Osteoblast (primary cell): ENCODE measurements at regions not wholly inside any gene's neighbourhood (a gene's known extent, or its start where the extent isn't known, plus 50 kb on each side); places are given as distances from the start of the nearest gene placed in this dataset.

Experiments
- DNase-seq: peaks from one replicate; pipeline ENCODE4 v3.0.0; 2011; ENCODE audit warnings: low spot score, mixed read lengths; ENCODE audit not compliant: insufficient read length; ENCODE audit errors: missing footprints
- H2AFZ ChIP-seq: 2 replicates; pipeline ENCODE4 v1.6.0; 2011; ENCODE audit warnings: mild to moderate bottlenecking, low read length
- H3K27ac ChIP-seq: 2 replicates; pipeline ENCODE4 v1.5.1; 2011; ENCODE audit warnings: mild to moderate bottlenecking, low read depth, low read length, moderate library complexity
- H3K27me3 ChIP-seq: 2 replicates; pipeline ENCODE4 v1.6.0; 2012; ENCODE audit warnings: mild to moderate bottlenecking, control low read depth, inconsistent platforms, low read length, moderate library complexity; ENCODE audit not compliant: insufficient read depth
- H3K36me3 ChIP-seq: 2 replicates; pipeline ENCODE4 v1.5.1; 2011; ENCODE audit warnings: mild to moderate bottlenecking, low read length, control low read depth, moderate library complexity; ENCODE audit not compliant: insufficient read depth
- H3K4me1 ChIP-seq: 2 replicates; pipeline ENCODE4 v1.5.1; 2011; ENCODE audit warnings: mild to moderate bottlenecking, low read length, control low read depth, moderate library complexity; ENCODE audit not compliant: insufficient read depth
- H3K4me2 ChIP-seq: 2 replicates; pipeline ENCODE4 v1.6.0; 2011; ENCODE audit warnings: mild to moderate bottlenecking, low read length; ENCODE audit not compliant: insufficient read depth
- H3K4me3 ChIP-seq: fragments of 200-600 bp; sonication (generic); 3 replicates; pipeline ENCODE4 v1.5.1; 2012; ENCODE audit warnings: mild to moderate bottlenecking, low read length, inconsistent platforms; ENCODE audit not compliant: insufficient read depth
- H3K79me2 ChIP-seq: 2 replicates; pipeline ENCODE4 v1.6.0; 2012; ENCODE audit warnings: mild to moderate bottlenecking, low read length, control low read depth, inconsistent platforms; ENCODE audit not compliant: insufficient read depth
- H3K9me3 ChIP-seq: 2 replicates; pipeline ENCODE4 v1.5.1; 2011; ENCODE audit warnings: low read depth, low read length, control low read depth
- H4K20me1 ChIP-seq: 2 replicates; pipeline ENCODE4 v1.6.0; 2012; ENCODE audit warnings: mild to moderate bottlenecking, low read length, control low read depth; ENCODE audit not compliant: insufficient read depth
- CTCF ChIP-seq: IDR thresholded peaks from 2 replicates; pipeline ENCODE4 v1.5.1; 2011; ENCODE audit warnings: mild to moderate bottlenecking, low read depth, low read length, moderate library complexity; ENCODE audit errors: extremely low read depth

GRCh38 chr1:73162564-73162963, 880.2 kb upstream of the NEGR1 start:
- Histone ChIP-seq H4K20me1 (no peaks in the 10 kb centered on the region), H3K27ac (no peak overlapping the region), H2AFZ (no peak overlapping the region), H3K27me3 (no peaks in the 10 kb centered on the region), H3K4me2 (no peak overlapping the region), H3K9me3 (no peaks in the 10 kb centered on the region), H3K36me3 (no peaks in the 10 kb centered on the region), H3K79me2 (no peaks in the 10 kb centered on the region), H3K4me3 (no peak overlapping the region), H3K4me1 (no peaks in the 10 kb centered on the region)
- TF ChIP-seq CTCF = no peak
- DNase-seq = no peak

- H3K27ac ChIP-seq = no peak overlapping the region
- no peaks in the 10 kb centered on the region for H3K36me3 ChIP-seq
- no peaks in the 10 kb centered on the region for H3K9me3 ChIP-seq
- H3K4me1 ChIP-seq = no peaks in the 10 kb centered on the region
- H3K4me3 ChIP-seq = no peak overlapping the region
- H4K20me1 ChIP-seq = no peaks in the 10 kb centered on the region
- H3K79me2 ChIP-seq = no peaks in the 10 kb centered on the region
- no peak overlapping the region for H2AFZ ChIP-seq
- H3K4me2 ChIP-seq = no peak overlapping the region
- no peak for DNase-seq
- H3K27me3 ChIP-seq = no peaks in the 10 kb centered on the region
- TF ChIP-seq CTCF = no peak
Observed at GRCh38 chr1:73161418-73161817, 879.1 kb upstream of the NEGR1 start.

GRCh38 chr1:73160759-73161158, 878.4 kb upstream of the NEGR1 start:
- H3K9me3 ChIP-seq = no peaks in the 10 kb centered on the region
- H3K27me3 ChIP-seq = no peaks in the 10 kb centered on the region
- no peak overlapping the region for H3K4me3 ChIP-seq
- no peak overlapping the region for H2AFZ ChIP-seq
- no peak overlapping the region for H3K27ac ChIP-seq
- no peaks in the 10 kb centered on the region for H3K4me1 ChIP-seq
- H3K79me2 ChIP-seq = no peaks in the 10 kb centered on the region
- no peak for TF ChIP-seq CTCF
- H3K36me3 ChIP-seq = no peaks in the 10 kb centered on the region
- H3K4me2 ChIP-seq = no peak overlapping the region
- H4K20me1 ChIP-seq = no peaks in the 10 kb centered on the region
- no peak for DNase-seq

- H2AFZ ChIP-seq = no peak overlapping the region
- no peaks in the 10 kb centered on the region for H3K4me1 ChIP-seq
- no peaks in the 10 kb centered on the region for H3K27me3 ChIP-seq
- H3K4me2 ChIP-seq = no peak overlapping the region
- no peaks in the 10 kb centered on the region for H3K36me3 ChIP-seq
- H3K27ac ChIP-seq = no peak overlapping the region
- no peaks in the 10 kb centered on the region for H3K9me3 ChIP-seq
- no peaks in the 10 kb centered on the region for H3K79me2 ChIP-seq
- no peaks in the 10 kb centered on the region for H4K20me1 ChIP-seq
- TF ChIP-seq CTCF = no peak
- no peak for DNase-seq
- no peak overlapping the region for H3K4me3 ChIP-seq
Observed at GRCh38 chr1:73144311-73144710, 862.0 kb upstream of the NEGR1 start.
